ENCODE measurements at regions not wholly inside any gene's neighbourhood (a gene's known extent, or its start where the extent isn't known, plus 50 kb on each side); places are given as distances from the start of the nearest gene placed in this dataset.
"Not testable (repeated sequence)": the region's sequence is repeated elsewhere in the genome, so short reads cannot be mapped to it uniquely, and the experiment has no call there.

- DNase-seq = no peak
Measured at GRCh38 chr3:110332629-110333028, 739.0 kb upstream of the NECTIN3 start.

GRCh38 chr3:110341047-110341446 lies 730.6 kb upstream of the NECTIN3 start:
- no peak for DNase-seq

GRCh38 chr3:110343376-110343775 lies 728.2 kb upstream of the NECTIN3 start:
- DNase-seq = no peak

GRCh38 chr3:110343945-110344344 lies 727.7 kb upstream of the NECTIN3 start:
- DNase-seq = no peak

DNA sequence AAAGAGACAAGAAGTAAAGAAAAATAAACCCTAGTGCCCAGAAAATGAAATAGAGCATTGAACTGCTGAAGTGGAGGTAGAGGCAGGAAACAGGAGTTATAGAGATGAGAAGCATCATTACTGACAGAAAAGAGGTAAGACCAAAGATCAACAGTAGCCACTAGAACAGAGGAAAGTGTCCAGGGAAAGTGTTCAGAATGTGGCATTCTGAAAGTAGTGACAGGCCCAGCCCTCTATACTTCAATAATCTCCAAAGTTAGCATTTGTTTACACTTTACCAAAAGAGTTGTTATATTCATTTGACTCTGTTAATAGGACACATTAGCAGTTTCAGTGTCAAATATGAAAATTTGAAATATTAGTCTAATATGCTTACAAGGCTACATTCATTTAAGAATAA lies 727.1 kb upstream of the NECTIN3 start:
- DNase-seq = no peak

DNA sequence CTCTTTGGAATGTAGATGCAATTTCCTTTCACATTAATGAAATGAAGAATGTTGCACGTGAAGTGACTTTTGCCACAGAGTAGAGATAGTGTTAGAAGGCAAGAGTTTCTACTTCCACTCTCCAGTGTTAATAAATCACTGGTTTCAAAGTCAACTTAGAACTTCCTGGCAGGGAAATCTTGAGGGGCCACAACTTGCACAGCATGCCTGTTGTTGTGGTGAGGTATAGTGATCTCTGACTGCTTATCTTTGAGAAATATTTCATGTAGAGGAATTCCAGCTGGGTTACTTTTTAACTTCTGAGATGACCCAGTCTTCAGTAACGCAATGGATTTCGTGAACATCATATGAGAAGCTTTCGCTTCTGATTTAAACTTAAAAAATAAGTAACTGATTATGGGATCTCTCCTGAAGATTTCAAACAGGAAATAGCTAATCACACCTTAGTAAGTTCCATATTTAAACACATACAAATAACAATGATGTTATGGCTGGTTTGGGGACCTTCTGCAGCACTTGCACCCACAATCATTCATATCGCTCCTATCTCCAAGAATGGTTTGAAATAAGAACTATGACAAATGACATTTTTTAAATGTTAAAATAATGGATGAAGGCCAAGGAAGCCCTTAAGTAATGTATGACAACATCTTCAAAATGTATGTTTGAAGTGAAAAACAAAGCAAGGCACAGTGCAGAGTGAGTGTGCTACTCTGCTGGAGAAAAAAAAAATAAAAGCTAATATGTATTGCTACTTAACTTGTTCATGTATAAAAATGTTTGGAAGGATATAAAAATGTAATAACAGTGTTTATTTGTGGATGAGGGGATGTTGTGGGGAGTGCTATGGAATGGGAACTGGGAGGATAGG lies 726.5 kb upstream of the NECTIN3 start:
- no peak for DNase-seq

GRCh38 chr3:110349295-110349694 lies 722.3 kb upstream of the NECTIN3 start:
- DNase-seq = no peak

GRCh38 chr3:110352841-110353604 lies 718.6 kb upstream of the NECTIN3 start:
- no peak for DNase-seq

DNA sequence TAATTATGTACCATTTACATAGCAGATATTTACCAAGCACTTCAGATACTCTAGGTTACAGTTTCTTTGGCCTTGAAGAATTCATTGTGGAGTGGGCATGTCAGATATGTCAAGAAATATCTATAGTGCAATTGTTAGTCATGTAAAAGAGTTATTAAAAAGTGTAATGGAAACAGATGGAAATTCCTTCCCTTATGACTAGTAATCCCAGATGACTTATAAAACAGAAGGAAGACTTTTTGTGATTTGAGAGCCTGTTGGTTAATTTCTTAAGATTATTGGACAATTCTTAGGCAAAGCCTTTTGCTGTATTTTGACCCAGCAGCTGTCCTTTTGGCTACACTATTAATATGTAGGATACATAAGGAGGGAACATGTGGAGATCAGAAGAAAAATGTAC lies 708.9 kb upstream of the NECTIN3 start:
- DNase-seq = no peak

DNA sequence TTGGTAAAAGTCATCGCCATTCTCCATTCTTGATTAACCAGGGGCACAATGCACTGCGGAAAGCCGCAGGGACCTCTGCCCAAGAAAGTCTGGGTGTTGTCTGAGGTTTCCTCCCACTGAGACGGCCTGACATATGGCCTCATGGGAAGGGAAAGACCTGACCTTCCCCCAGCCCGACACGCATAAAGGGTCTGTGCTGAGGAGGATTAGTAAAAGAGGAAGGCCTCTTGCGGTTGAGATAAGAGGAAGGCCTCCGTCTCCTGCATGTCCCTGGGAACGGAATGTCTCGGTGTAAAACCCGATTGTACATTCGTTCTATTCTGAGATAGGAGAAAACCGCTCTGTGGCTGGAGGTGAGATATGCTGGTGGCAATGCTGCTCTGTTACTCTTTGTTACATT lies 704.3 kb upstream of the NECTIN3 start:
- not testable (repeated sequence) for DNase-seq

- no peak for DNase-seq
Measured at GRCh38 chr3:110375751-110376518, 695.7 kb upstream of the NECTIN3 start.

- no peak for DNase-seq
Measured at GRCh38 chr3:110378481-110378880, 693.1 kb upstream of the NECTIN3 start.

DNA sequence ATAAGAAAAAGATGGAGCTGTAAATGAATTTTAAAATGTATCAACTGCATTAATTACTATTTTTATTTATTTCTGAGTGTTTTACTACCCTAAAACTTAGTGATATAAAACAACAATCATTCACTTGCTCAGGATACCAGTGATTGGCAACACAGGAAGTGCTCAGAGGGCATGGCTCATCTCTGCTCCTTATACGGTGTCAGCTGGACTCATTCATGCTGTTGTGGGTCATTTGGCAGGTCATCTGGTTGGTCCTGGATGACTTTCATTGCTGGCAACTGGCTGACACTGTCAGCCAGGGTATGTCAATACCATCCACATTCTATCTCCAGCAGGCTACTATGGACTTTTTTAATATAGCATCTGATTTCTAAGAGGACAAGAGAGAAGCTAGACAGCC lies 689.6 kb upstream of the NECTIN3 start:
- no peak for DNase-seq

GRCh38 chr3:110383356-110383755 lies 688.3 kb upstream of the NECTIN3 start:
- DNase-seq = no peak

- no peak for DNase-seq
Measured at GRCh38 chr3:110384601-110385000, 687.0 kb upstream of the NECTIN3 start.

DNA sequence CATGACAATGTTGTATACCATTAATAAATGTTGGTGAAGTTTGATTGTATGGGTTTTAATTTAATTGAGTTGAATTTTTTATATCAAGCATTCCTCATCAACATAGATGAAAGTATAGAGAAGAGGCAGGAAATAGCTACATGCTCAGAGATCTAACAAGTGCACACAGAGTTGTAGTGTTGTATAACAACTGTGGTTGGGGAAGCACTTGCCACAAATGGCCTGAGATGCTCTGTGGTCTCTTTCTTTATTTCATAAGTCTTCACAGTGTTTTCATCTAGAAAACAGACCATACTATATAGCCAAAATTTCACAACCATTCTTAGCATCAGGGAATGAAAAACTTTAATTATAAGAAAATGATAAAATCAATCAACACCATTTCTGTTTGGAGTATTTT lies 682.6 kb upstream of the NECTIN3 start:
- DNase-seq = no peak

DNA sequence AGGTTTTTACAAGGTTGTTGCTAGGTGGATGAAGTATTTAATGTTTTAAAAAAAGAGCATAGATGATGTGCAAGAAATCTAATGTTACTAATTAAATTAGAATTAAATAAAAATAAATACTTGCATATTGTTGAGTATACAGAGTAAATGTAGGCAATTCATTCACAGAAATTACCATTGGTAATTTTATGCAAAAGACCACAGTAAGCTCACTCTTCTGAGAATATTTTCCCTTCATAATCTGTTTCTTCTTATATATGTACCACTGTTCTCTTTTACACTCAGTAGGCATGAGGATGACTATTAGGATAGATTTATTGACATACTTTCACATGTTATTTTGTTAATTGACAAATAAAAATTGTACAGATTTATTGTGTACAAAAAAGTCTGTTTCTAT lies 681.2 kb upstream of the NECTIN3 start:
- no peak for DNase-seq

- DNase-seq = no peak
Measured at GRCh38 chr3:110391042-110391441, 680.6 kb upstream of the NECTIN3 start.

DNA sequence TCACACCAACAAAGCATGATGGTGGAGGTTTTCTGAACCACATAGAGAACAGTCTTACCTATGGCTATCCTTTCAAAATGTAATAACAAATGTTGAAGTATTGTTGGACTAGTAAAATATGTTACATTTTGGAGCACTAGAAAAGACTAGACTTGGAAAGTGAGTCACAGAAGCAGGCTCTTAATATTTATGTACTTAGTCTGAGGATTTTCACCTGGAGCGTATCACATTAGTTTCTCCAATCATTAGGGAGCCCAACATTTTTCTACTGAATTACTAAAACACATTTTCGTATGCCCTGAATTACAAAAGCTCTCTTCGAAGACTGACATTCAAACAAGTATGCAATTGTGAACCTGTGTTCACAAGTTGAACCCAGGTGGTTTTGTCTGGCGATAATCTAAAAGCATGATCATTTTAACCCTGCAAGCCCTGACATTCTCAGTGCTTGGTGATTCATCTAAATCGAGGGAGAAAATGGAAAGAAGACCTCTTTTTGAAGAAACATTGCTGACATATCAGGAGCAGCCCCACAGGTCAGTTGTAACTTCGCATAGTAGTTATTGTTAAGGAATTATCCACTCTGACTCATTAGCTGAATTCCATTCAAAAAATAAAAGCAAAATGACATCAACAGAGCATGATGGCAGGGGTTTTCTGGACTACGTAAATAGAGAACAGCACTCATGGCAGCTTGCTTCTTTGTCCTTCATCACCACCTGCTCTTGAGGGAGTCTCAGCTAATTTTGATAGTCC lies 679.8 kb upstream of the NECTIN3 start:
- DNase-seq = no peak

DNA sequence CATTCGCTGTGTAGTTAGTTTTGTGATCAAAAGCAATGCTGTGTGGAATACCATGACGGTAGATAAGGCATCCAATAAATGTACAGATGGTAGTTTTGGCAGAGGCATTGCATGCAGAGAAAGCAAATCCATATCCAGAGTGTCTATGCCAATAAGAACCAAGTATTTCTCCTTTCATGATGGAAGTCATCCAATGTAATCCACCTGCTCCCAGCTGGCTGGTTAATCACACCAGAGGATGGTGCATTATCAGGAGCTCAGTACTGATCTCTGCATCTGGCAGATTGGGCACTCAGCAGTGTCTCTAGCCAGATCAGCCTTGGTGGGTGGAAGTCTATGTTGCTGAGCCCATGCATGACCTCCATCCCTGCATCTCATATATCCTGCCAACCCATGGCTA lies 677.7 kb upstream of the NECTIN3 start:
- DNase-seq = no peak

DNA sequence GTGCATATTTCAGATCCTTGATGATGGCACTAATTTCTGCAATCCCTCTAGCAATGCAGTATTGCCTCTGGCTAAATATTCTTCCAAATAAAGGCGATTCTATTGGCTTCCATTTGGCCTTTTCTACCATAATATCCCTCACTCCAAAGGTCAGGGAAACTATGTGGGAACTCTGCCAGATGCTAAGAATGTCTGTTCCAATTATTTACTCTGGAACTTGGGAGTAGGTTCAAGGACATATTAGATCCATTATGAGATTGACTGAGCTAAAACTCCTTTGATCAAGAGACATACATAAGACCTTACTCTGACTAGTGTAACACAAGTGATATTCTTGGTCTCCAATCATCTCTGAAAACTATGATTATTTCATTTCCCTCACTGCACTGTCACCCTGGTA lies 674.5 kb upstream of the NECTIN3 start:
- no peak for DNase-seq

- no peak for DNase-seq
Measured at GRCh38 chr3:110400315-110400714, 671.3 kb upstream of the NECTIN3 start.

All from C1 segment of cervical spinal cord (tissue), 14 donors.